ENCODE measurements at regions not wholly inside any gene's neighbourhood (a gene's known extent, or its start where the extent isn't known, plus 50 kb on each side); places are given as distances from the start of the nearest gene placed in this dataset.
"Not testable (repeated sequence)": the region's sequence is repeated elsewhere in the genome, so short reads cannot be mapped to it uniquely, and the experiment has no call there.

GRCh38 chr6:12509060-12509459 is 207.5 kb upstream of the PHACTR1 start:
- DNase-seq (ENCODE audit: low spot score), result no peak

- DNase-seq (ENCODE audit: low spot score), result no peak
Observed at GRCh38 chr6:12516070-12516469, 200.5 kb upstream of the PHACTR1 start.

GRCh38 chr6:12522347-12522746 is 194.2 kb upstream of the PHACTR1 start:
- DNase-seq (ENCODE audit: low spot score), result no peak

GRCh38 chr6:12523726-12524125 is 192.8 kb upstream of the PHACTR1 start:
- DNase-seq (ENCODE audit: low spot score), result no peak

- no peak for DNase-seq (ENCODE audit: low spot score)
Observed at GRCh38 chr6:12525276-12525675, 191.3 kb upstream of the PHACTR1 start.

- no peak for DNase-seq (ENCODE audit: low spot score)
Observed at GRCh38 chr6:12527339-12527738, 189.2 kb upstream of the PHACTR1 start.

GRCh38 chr6:12528136-12528535 is 188.4 kb upstream of the PHACTR1 start:
- DNase-seq (ENCODE audit: low spot score), result no peak

GRCh38 chr6:12528581-12529363 is 187.8 kb upstream of the PHACTR1 start:
- DNase-seq (ENCODE audit: low spot score), result no peak

GRCh38 chr6:12529364-12530019 is 187.1 kb upstream of the PHACTR1 start:
- no peak for DNase-seq (ENCODE audit: low spot score)

GRCh38 chr6:12530345-12530744 is 186.2 kb upstream of the PHACTR1 start:
- DNase-seq (ENCODE audit: low spot score), result no peak

- no peak for DNase-seq (ENCODE audit: low spot score)
Observed at GRCh38 chr6:12533586-12533985, 183.0 kb upstream of the PHACTR1 start.

GRCh38 chr6:12534069-12534853 is 182.3 kb upstream of the PHACTR1 start:
- no peak for DNase-seq (ENCODE audit: low spot score)

- no peak for DNase-seq (ENCODE audit: low spot score)
Observed at GRCh38 chr6:12535586-12536314, 180.8 kb upstream of the PHACTR1 start.

- DNase-seq (ENCODE audit: low spot score), result no peak
Observed at GRCh38 chr6:12536416-12536815, 180.2 kb upstream of the PHACTR1 start.

GRCh38 chr6:12537389-12537788 is 179.2 kb upstream of the PHACTR1 start:
- no peak for DNase-seq (ENCODE audit: low spot score)

GRCh38 chr6:12538881-12539357 is 177.6 kb upstream of the PHACTR1 start:
- no peak for DNase-seq (ENCODE audit: low spot score)

- DNase-seq (ENCODE audit: low spot score), result not testable (repeated sequence)
Observed at GRCh38 chr6:12542319-12543115, 174.1 kb upstream of the PHACTR1 start.

- DNase-seq (ENCODE audit: low spot score), result no peak
Observed at GRCh38 chr6:12543953-12544352, 172.6 kb upstream of the PHACTR1 start.

- DNase-seq (ENCODE audit: low spot score), result no peak
Observed at GRCh38 chr6:12544821-12545565, 171.6 kb upstream of the PHACTR1 start.

- no peak for DNase-seq (ENCODE audit: low spot score)
Observed at GRCh38 chr6:12545619-12546409, 170.8 kb upstream of the PHACTR1 start.
